Body of pancreas (tissue), 4 donors: ENCODE measurements at regions not wholly inside any gene's neighbourhood (a gene's known extent, or its start where the extent isn't known, plus 50 kb on each side); places are given as distances from the start of the nearest gene placed in this dataset.

Experiments used
- ATAC-seq: fragments of 150-250 bp; one replicate; pipeline ENCODE4 v1.9.1; 2016
- DNase-seq, 4 donors: peaks; one replicate each; pipeline ENCODE4 v3.0.0-alpha.2; 2019
- H3K27ac ChIP-seq, 4 donors: fragments of 200-600 bp; sonication (generic); 1 replicate in 3 of 4; 2 replicates in 1 of 4; pipeline versions ENCODE4 v1.5.1 to v1.6.1; 2016 to 2019; ENCODE audit warnings: mild to moderate bottlenecking in 1 of 4, mixed read lengths in 1 of 4, moderate library complexity in 1 of 4
- H3K27me3 ChIP-seq, 2 donors: fragments of 200-600 bp; sonication (generic); one replicate each; pipeline ENCODE4 v1.6.0; 2016; ENCODE audit warnings: mild to moderate bottlenecking in 1 of 2
- H3K36me3 ChIP-seq, 2 donors: fragments of 200-600 bp; sonication (generic); replicated peaks in 1 of 2; 2 replicates each; pipeline ENCODE4 v1.5.1; 2016; ENCODE audit warnings: low read depth in 2 of 2; ENCODE audit not compliant: insufficient read depth in 1 of 2
- H3K4me1 ChIP-seq: fragments of 200-600 bp; sonication (generic); one replicate; pipeline ENCODE4 v1.6.0; 2016
- H3K4me3 ChIP-seq, 2 donors: fragments of 200-600 bp; sonication (generic); 1 replicate in 1 of 2; 2 replicates in 1 of 2; pipeline ENCODE4 v1.5.1; 2016 to 2019
- H3K9me3 ChIP-seq, 3 donors: fragments of 200-600 bp; sonication (generic); 1 replicate in 2 of 3; 2 replicates in 1 of 3; pipeline ENCODE4 v1.5.1; 2016
- CTCF ChIP-seq, 7 experiments: fragments of 450-650 bp in 4 of 7; fragments of 200-600 bp in 3 of 7; sonication (generic) in 3 of 7; IDR thresholded peaks; one replicate each; pipeline ENCODE4 v1.5.1; 2016 to 2019; ENCODE audit warnings: antibody characterized with exemption in 7 of 7
- POLR2A ChIP-seq, 3 donors: fragments of 450-650 bp; IDR thresholded peaks; one replicate each; pipeline ENCODE4 v1.6.1; 2016; ENCODE audit warnings: antibody characterized with exemption in 3 of 3, mild to moderate bottlenecking in 2 of 3
- WGBS, 2 donors: methylation state at CpG; one replicate each; pipeline ENCODE4 v1.1.5; 2017; 5-methylcytosine and 5-hydroxymethylcytosine counted together
- intact Hi-C: fragments of 100-400 bp; cut with DNase I; formaldehyde crosslinking; loops from one replicate; pipeline ENCODE4 v1.15.1; 2023

GRCh38 chr5:7955476-7955875 is 86.5 kb downstream of the MTRR start:
- Histone ChIP-seq H3K9me3 (no peaks in the 10 kb centered on the region), H3K27me3 (no peaks in the 10 kb centered on the region), H3K27ac (no peak overlapping the region), H3K4me1 (no peaks in the 10 kb centered on the region), H3K36me3 (no peaks in the 10 kb centered on the region), H3K4me3 (no peak overlapping the region)
- 65 to 67% methylated on average over 4 of the region's 4 CpGs for WGBS, 2 donors
- DNase-seq: no peak
- no peak for ATAC-seq
- intact Hi-C loops: no loop called here
- TF ChIP-seq POLR2A (IDR thresholded peaks at IDR 0.05): no peak
- no peak for TF ChIP-seq CTCF (IDR thresholded peaks at IDR 0.05)

DNA sequence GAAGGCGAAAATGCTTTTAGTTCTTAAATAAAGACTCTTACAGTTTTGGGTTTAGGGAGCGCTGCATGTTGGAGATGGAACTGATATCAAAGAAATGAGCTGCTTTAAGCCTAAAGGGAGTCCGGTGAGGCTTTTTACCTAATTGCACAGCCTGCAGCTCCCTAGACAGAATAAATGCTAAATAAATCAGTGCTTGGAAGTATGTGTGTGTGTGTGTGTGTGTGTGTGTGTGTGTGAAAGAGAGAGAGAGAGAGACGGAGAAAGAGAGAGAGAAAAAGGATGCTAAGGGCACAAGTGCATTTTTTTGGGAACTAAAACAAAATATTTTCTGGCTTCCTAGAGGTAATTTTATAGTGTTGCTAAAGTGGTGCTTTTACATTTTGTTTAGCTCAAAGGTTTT is 88.4 kb downstream of the MTRR start:
- ATAC-seq (no peak), DNase-seq (no peak)
- 40 to 45% methylated on average over 4 of the region's 4 CpGs for WGBS, 2 donors
- Histone ChIP-seq H3K4me1 (no peaks in the 10 kb centered on the region), H3K9me3 (no peaks in the 10 kb centered on the region), H3K36me3 (no peaks in the 10 kb centered on the region), H3K27ac (no peak overlapping the region), H3K27me3 (no peaks in the 10 kb centered on the region), H3K4me3 (no peak overlapping the region)
- intact Hi-C loops: no loop called here
- TF ChIP-seq POLR2A (IDR thresholded peaks at IDR 0.05) (no peak), CTCF (IDR thresholded peaks at IDR 0.05) (no peak)

DNA sequence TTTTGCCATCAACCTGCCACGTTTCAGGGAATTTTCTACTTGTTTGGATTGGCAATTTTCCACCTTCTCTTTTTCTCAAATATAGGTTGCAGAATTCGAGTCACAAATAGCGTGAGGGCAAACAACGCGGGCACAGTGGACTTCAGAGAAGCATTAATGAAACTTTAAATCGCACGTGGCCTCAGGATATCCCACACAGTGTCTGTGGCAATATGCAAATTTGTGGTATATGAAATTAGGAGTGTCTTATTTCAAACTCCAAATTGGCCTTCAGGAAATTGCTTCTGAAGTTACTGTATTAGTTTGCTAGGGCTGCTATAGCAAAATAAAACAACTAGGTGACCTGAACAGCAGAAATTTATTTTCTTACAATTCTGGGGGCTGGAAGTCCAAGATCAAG is 91.2 kb downstream of the MTRR start:
- TF ChIP-seq POLR2A (IDR thresholded peaks at IDR 0.05): no peak
- no peak for TF ChIP-seq CTCF (IDR thresholded peaks at IDR 0.05)
- no peaks in the 10 kb centered on the region for H3K36me3 ChIP-seq
- H3K27ac ChIP-seq: no peak overlapping the region
- intact Hi-C loops: no loop called here
- no peak for ATAC-seq
- H3K9me3 ChIP-seq: no peaks in the 10 kb centered on the region
- no peaks in the 10 kb centered on the region for H3K27me3 ChIP-seq
- WGBS, 2 donors: 48 to 49% methylated on average over 7 of the region's 7 CpGs
- DNase-seq: no peak
- no peaks in the 10 kb centered on the region for H3K4me1 ChIP-seq
- H3K4me3 ChIP-seq: no peak overlapping the region

- H3K36me3 ChIP-seq: no peaks in the 10 kb centered on the region
- no peaks in the 10 kb centered on the region for H3K9me3 ChIP-seq
- no peaks in the 10 kb centered on the region for H3K4me1 ChIP-seq
- DNase-seq (no peak), ATAC-seq (no peak)
- WGBS, 2 donors: 56 to 70% methylated on average over 6 of the region's 6 CpGs
- intact Hi-C loops: no loop called here
- H3K27ac ChIP-seq: no peak overlapping the region
- H3K27me3 ChIP-seq: no peaks in the 10 kb centered on the region
- TF ChIP-seq CTCF (IDR thresholded peaks at IDR 0.05): no peak
- no peak for TF ChIP-seq POLR2A (IDR thresholded peaks at IDR 0.05)
- H3K4me3 ChIP-seq: no peak overlapping the region
These were observed 92.6 kb downstream of the MTRR start for GRCh38 chr5:7961540-7961939.

DNA sequence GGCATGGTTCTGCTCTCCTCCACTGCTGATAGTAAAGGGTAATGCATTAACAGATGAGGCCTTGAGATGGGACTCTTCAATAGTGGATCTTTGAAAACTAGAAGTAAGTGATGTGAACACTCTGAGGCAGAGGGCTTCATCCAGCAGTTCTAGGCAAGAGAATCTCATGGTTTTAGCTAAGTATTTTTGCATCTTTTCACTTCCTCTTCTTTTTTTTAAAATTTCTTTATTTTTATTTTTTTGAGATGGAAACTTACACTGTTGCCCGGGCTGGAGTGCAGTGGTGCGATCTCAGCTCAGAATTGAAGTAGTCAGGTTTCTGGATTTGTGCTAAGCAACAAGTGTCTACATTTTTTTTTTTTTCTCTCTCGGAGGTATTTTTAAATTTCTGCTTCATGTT is 101.9 kb downstream of the MTRR start:
- TF ChIP-seq CTCF (IDR thresholded peaks at IDR 0.05) (no peak), POLR2A (IDR thresholded peaks at IDR 0.05) (no peak)
- no peak overlapping the region for H3K4me3 ChIP-seq
- intact Hi-C loops: no loop called here
- ATAC-seq (no peak), DNase-seq (no peak)
- no peaks in the 10 kb centered on the region for H3K9me3 ChIP-seq
- H3K36me3 ChIP-seq: no peaks in the 10 kb centered on the region
- no peak overlapping the region for H3K27ac ChIP-seq
- WGBS, 2 donors: 79 to 81% methylated on average over 3 of the region's 3 CpGs
- H3K4me1 ChIP-seq: no peaks in the 10 kb centered on the region
- H3K27me3 ChIP-seq: no peaks in the 10 kb centered on the region
